Gastroesophageal sphincter (tissue), 4 donors: ENCODE measurements at regions not wholly inside any gene's neighbourhood (a gene's known extent, or its start where the extent isn't known, plus 50 kb on each side); places are given as distances from the start of the nearest gene placed in this dataset.

Source experiments
- ATAC-seq: fragments of 150-250 bp; one replicate; pipeline ENCODE4 v1.9.1; 2016; ENCODE audit warnings: mild to moderate bottlenecking, moderate library complexity
- H3K27ac ChIP-seq, 4 donors: fragments of 200-600 bp; sonication (generic) in 3 of 4; 1 replicate in 3 of 4; 2 replicates in 1 of 4; pipeline ENCODE4 v1.5.1; 2016 to 2019
- H3K27me3 ChIP-seq: fragments of 200-600 bp; sonication (generic); one replicate; pipeline ENCODE4 v1.5.1; 2019
- H3K36me3 ChIP-seq, 2 donors: fragments of 200-600 bp; sonication (generic); one replicate each; pipeline ENCODE4 v1.5.1; 2019; ENCODE audit warnings: control low read depth in 1 of 2
- H3K4me1 ChIP-seq, 3 donors: fragments of 200-600 bp; sonication (generic); 1 replicate in 2 of 3; 2 replicates in 1 of 3; pipeline ENCODE4 v1.5.1; 2016 to 2019; ENCODE audit warnings: control low read depth in 2 of 3
- H3K4me3 ChIP-seq, 2 donors: fragments of 200-600 bp; sonication (generic); one replicate each; pipeline ENCODE4 v1.5.1; 2019; ENCODE audit warnings: mild to moderate bottlenecking in 1 of 2, moderate library complexity in 1 of 2
- H3K9me3 ChIP-seq, 3 donors: fragments of 200-600 bp; sonication (generic); one replicate each; pipeline ENCODE4 v1.5.1; 2017 to 2019; ENCODE audit warnings: control low read depth in 2 of 3
- CTCF ChIP-seq, 4 experiments: fragments of 200-600 bp in 2 of 4; fragments of 450-650 bp in 2 of 4; sonication (generic) in 1 of 4; IDR thresholded peaks; one replicate each; pipeline ENCODE4 v1.5.1; 2017 to 2019; ENCODE audit warnings: antibody characterized with exemption in 4 of 4, mild to moderate bottlenecking in 2 of 4, moderate library complexity in 2 of 4
- EP300 ChIP-seq: sonication (generic); formaldehyde crosslinking; IDR thresholded peaks from one replicate; pipeline ENCODE4 v1.6.1; 2017; ENCODE audit warnings: antibody characterized with exemption, mild to moderate bottlenecking
- POLR2A ChIP-seq, 2 donors: fragments of 450-650 bp; IDR thresholded peaks; one replicate each; pipeline ENCODE4 v1.6.1; 2017; ENCODE audit warnings: antibody characterized with exemption in 2 of 2, mild to moderate bottlenecking in 2 of 2, moderate library complexity in 1 of 2
- POLR2AphosphoS5 ChIP-seq: sonication (generic); formaldehyde crosslinking; IDR thresholded peaks from one replicate; pipeline ENCODE4 v1.6.1; 2017; ENCODE audit warnings: antibody characterized with exemption
- WGBS, 2 donors: methylation state at CpG; one replicate each; pipeline ENCODE4 v1.1.5; 2018; ENCODE audit warnings: low coverage in 1 of 2; 5-methylcytosine and 5-hydroxymethylcytosine counted together

- H3K27ac ChIP-seq = no peak overlapping the region
- TF ChIP-seq POLR2A (IDR thresholded peaks at IDR 0.05) = no peak
- TF ChIP-seq POLR2AphosphoS5 = no peak
- no peak for TF ChIP-seq EP300
- no peak for TF ChIP-seq CTCF (IDR thresholded peaks at IDR 0.05)
- no peaks in the 10 kb centered on the region for H3K36me3 ChIP-seq
- ATAC-seq = no peak
- no peaks in the 10 kb centered on the region for H3K9me3 ChIP-seq
- no peak overlapping the region for H3K4me3 ChIP-seq
- H3K27me3 ChIP-seq = no peaks in the 10 kb centered on the region
- H3K4me1 ChIP-seq = no peaks in the 10 kb centered on the region
- WGBS, 2 donors = 78% methylated on average over 4 of the region's 4 CpGs
Measured at GRCh38 chr2:104539649-104540048, 314.3 kb upstream of the POU3F3 start.

GRCh38 chr2:104545055-104545454 lies 308.9 kb upstream of the POU3F3 start:
- no peak overlapping the region for H3K4me3 ChIP-seq
- 80 to 88% methylated on average over 2 to 3 of the region's 6 CpGs for WGBS, 2 donors
- no peak overlapping the region for H3K27ac ChIP-seq
- no peaks in the 10 kb centered on the region for H3K36me3 ChIP-seq
- ATAC-seq = no peak
- no peaks in the 10 kb centered on the region for H3K9me3 ChIP-seq
- H3K4me1 ChIP-seq = no peaks in the 10 kb centered on the region
- TF ChIP-seq CTCF (IDR thresholded peaks at IDR 0.05) (no peak), POLR2A (IDR thresholded peaks at IDR 0.05) (no peak), POLR2AphosphoS5 (no peak), EP300 (no peak)
- no peaks in the 10 kb centered on the region for H3K27me3 ChIP-seq

GRCh38 chr2:104546537-104546936 lies 307.4 kb upstream of the POU3F3 start:
- Histone ChIP-seq H3K27ac (no peak overlapping the region), H3K9me3 (no peaks in the 10 kb centered on the region), H3K4me3 (no peak overlapping the region), H3K27me3 (no peaks in the 10 kb centered on the region), H3K36me3 (no peaks in the 10 kb centered on the region), H3K4me1 (no peaks in the 10 kb centered on the region)
- 60 to 79% methylated on average over 1 of the region's 1 CpG for WGBS, 2 donors
- ATAC-seq = no peak
- TF ChIP-seq CTCF (IDR thresholded peaks at IDR 0.05) = no peak
- TF ChIP-seq POLR2A (IDR thresholded peaks at IDR 0.05) = no peak
- TF ChIP-seq EP300 = no peak

GRCh38 chr2:104547221-104547620 lies 306.7 kb upstream of the POU3F3 start:
- TF ChIP-seq CTCF (IDR thresholded peaks at IDR 0.05) (no peak), POLR2AphosphoS5 (no peak), EP300 (no peak), POLR2A (IDR thresholded peaks at IDR 0.05) (no peak)
- H3K4me3 ChIP-seq = no peak overlapping the region
- no peaks in the 10 kb centered on the region for H3K36me3 ChIP-seq
- H3K27me3 ChIP-seq = no peaks in the 10 kb centered on the region
- ATAC-seq = no peak
- WGBS, 2 donors = 69 to 80% methylated on average over 4 of the region's 7 CpGs
- H3K27ac ChIP-seq = no peak overlapping the region
- H3K4me1 ChIP-seq = no peaks in the 10 kb centered on the region
- H3K9me3 ChIP-seq = no peaks in the 10 kb centered on the region

GRCh38 chr2:104561251-104561650 lies 292.7 kb upstream of the POU3F3 start:
- no peak overlapping the region for H3K27ac ChIP-seq
- WGBS, 2 donors = 42 to 58% methylated on average over 3 to 5 of the region's 8 CpGs
- no peaks in the 10 kb centered on the region for H3K36me3 ChIP-seq
- no peak for TF ChIP-seq POLR2AphosphoS5
- TF ChIP-seq CTCF (IDR thresholded peaks at IDR 0.05) = no peak
- TF ChIP-seq POLR2A (IDR thresholded peaks at IDR 0.05) = no peak
- no peak for TF ChIP-seq EP300
- peaks cover 10% of the 10 kb centered on the region for H3K27me3 ChIP-seq
- H3K4me3 ChIP-seq = no peak overlapping the region
- no peaks in the 10 kb centered on the region for H3K4me1 ChIP-seq
- H3K9me3 ChIP-seq = no peaks in the 10 kb centered on the region
- no peak for ATAC-seq
